ENCODE measurements at regions not wholly inside any gene's neighbourhood (a gene's known extent, or its start where the extent isn't known, plus 50 kb on each side); places are given as distances from the start of the nearest gene placed in this dataset.

- Histone ChIP-seq H3K27ac (no peak overlapping the region), H3K9me3 (no peaks in the 10 kb centered on the region), H3K4me3 (no peak overlapping the region), H3K36me3 (ENCODE audit: low read depth, missing control alignments) (no peaks in the 10 kb centered on the region), H3K27me3 (no peaks in the 10 kb centered on the region), H3K4me1 (no peaks in the 10 kb centered on the region)
- intact Hi-C loops (cut with DNase I; ENCODE audit: low total_unique reads): no loop called here
- DNase-seq: no peak
- TF ChIP-seq CTCF (IDR thresholded peaks at IDR 0.05) (no peak), POLR2A (IDR thresholded peaks at IDR 0.05) (no peak)
- WGBS, 2 donors: 35 to 53% methylated on average over 2 of the region's 2 CpGs
Observed at GRCh38 chr21:19029816-19030215, 626.2 kb upstream of the TMPRSS15 start.

GRCh38 chr21:19031953-19032352 lies 628.4 kb upstream of the TMPRSS15 start:
- intact Hi-C loops (cut with DNase I; ENCODE audit: low total_unique reads): no loop called here
- Histone ChIP-seq H3K27ac (no peak overlapping the region), H3K36me3 (ENCODE audit: low read depth, missing control alignments) (no peaks in the 10 kb centered on the region), H3K27me3 (no peaks in the 10 kb centered on the region), H3K9me3 (no peaks in the 10 kb centered on the region), H3K4me3 (no peak overlapping the region), H3K4me1 (no peaks in the 10 kb centered on the region)
- no peak for TF ChIP-seq POLR2A (IDR thresholded peaks at IDR 0.05)
- TF ChIP-seq CTCF (IDR thresholded peaks at IDR 0.05): no peak
- no peak for DNase-seq
- WGBS, 2 donors: 68 to 69% methylated on average over 1 of the region's 1 CpG

- no peak overlapping the region for H3K4me3 ChIP-seq
- no peaks in the 10 kb centered on the region for H3K9me3 ChIP-seq
- H3K27ac ChIP-seq: no peak overlapping the region
- WGBS, 2 donors: 53 to 56% methylated on average over 4 of the region's 4 CpGs
- H3K27me3 ChIP-seq: no peaks in the 10 kb centered on the region
- H3K36me3 ChIP-seq (ENCODE audit: low read depth, missing control alignments): no peaks in the 10 kb centered on the region
- intact Hi-C loops (cut with DNase I; ENCODE audit: low total_unique reads): no loop called here
- H3K4me1 ChIP-seq: no peaks in the 10 kb centered on the region
- no peak for DNase-seq
- TF ChIP-seq CTCF (IDR thresholded peaks at IDR 0.05) (no peak), POLR2A (IDR thresholded peaks at IDR 0.05) (no peak)
Observed at GRCh38 chr21:19034041-19034440, 630.5 kb upstream of the TMPRSS15 start.

- WGBS, 2 donors: 60 to 67% methylated on average over 2 of the region's 2 CpGs
- intact Hi-C loops (cut with DNase I; ENCODE audit: low total_unique reads): no loop called here
- no peaks in the 10 kb centered on the region for H3K27me3 ChIP-seq
- H3K9me3 ChIP-seq: no peaks in the 10 kb centered on the region
- H3K4me3 ChIP-seq: no peak overlapping the region
- H3K27ac ChIP-seq: no peak overlapping the region
- H3K4me1 ChIP-seq: no peaks in the 10 kb centered on the region
- H3K36me3 ChIP-seq (ENCODE audit: low read depth, missing control alignments): no peaks in the 10 kb centered on the region
- no peak for DNase-seq
- TF ChIP-seq POLR2A (IDR thresholded peaks at IDR 0.05) (no peak), CTCF (IDR thresholded peaks at IDR 0.05) (no peak)
Observed at GRCh38 chr21:19034560-19034959, 631.0 kb upstream of the TMPRSS15 start.

- DNase-seq: no peak
- Histone ChIP-seq H3K27me3 (no peaks in the 10 kb centered on the region), H3K9me3 (no peaks in the 10 kb centered on the region), H3K36me3 (ENCODE audit: low read depth, missing control alignments) (no peaks in the 10 kb centered on the region), H3K4me3 (no peak overlapping the region), H3K4me1 (no peaks in the 10 kb centered on the region), H3K27ac (no peak overlapping the region)
- intact Hi-C loops (cut with DNase I; ENCODE audit: low total_unique reads): no loop called here
- TF ChIP-seq POLR2A (IDR thresholded peaks at IDR 0.05) (no peak), CTCF (IDR thresholded peaks at IDR 0.05) (no peak)
- WGBS, 2 donors: 42 to 78% methylated on average over 2 of the region's 2 CpGs
Observed at GRCh38 chr21:19045876-19046275, 642.3 kb upstream of the TMPRSS15 start.
